H1 (cell line): ENCODE measurements at regions not wholly inside any gene's neighbourhood (a gene's known extent, or its start where the extent isn't known, plus 50 kb on each side); places are given as distances from the start of the nearest gene placed in this dataset.

Experiments
- CTCF ChIA-PET: fragments of 300-600 bp; sonication (Branson Sonifier 250); formaldehyde crosslinking; loops from one replicate; lab custom pipeline; 2021; ENCODE audit not compliant: partially characterized antibody; lab: Charles Lee
- POLR2A ChIA-PET: fragments of 300-600 bp; sonication (Branson Sonifier 250); formaldehyde crosslinking; loops from one replicate; lab custom pipeline; 2021; ENCODE audit warnings: inconsistent platforms; ENCODE audit not compliant: partially characterized antibody; lab: Charles Lee
- DNase-seq, 2 experiments: peaks; one replicate each; pipeline versions ENCODE4 v3.0.0 to v3.0.0-alpha.2; 2010 to 2022; ENCODE audit warnings: low spot score in 2 of 2, low read depth in 1 of 2, mixed read lengths in 1 of 2
- FAIRE-seq: peaks from 2 replicates; lab custom pipeline; 2011; peaks lifted over from hg19 to GRCh38; lab: Jason Lieb, UNC
- H2AFZ ChIP-seq: 2 replicates; pipeline ENCODE4 v1.8.1; 2012; ENCODE audit warnings: low read length, inconsistent platforms
- H2AK5ac ChIP-seq: 2 replicates; pipeline ENCODE4 v1.6.1; 2013; ENCODE audit warnings: low read depth, low read length
- H2BK120ac ChIP-seq: replicated peaks from 2 replicates; pipeline ENCODE3; 2013; ENCODE audit warnings: low read depth, low read length, inconsistent platforms
- H2BK12ac ChIP-seq: 2 replicates; pipeline ENCODE4 v1.6.1; 2013; ENCODE audit warnings: low read depth, low read length
- H2BK15ac ChIP-seq: 2 replicates; pipeline ENCODE4 v1.6.1; 2013; ENCODE audit warnings: low read length
- H2BK20ac ChIP-seq: 2 replicates; pipeline ENCODE4 v1.6.1; 2013; ENCODE audit warnings: low read length
- H2BK5ac ChIP-seq: 2 replicates; pipeline ENCODE4 v1.6.1; 2013; ENCODE audit warnings: low read depth, low read length
- H3K14ac ChIP-seq: 2 replicates; pipeline ENCODE4 v1.6.1; 2013; ENCODE audit warnings: inconsistent platforms; ENCODE audit not compliant: insufficient read length
- H3K18ac ChIP-seq: 2 replicates; pipeline ENCODE4 v1.6.1; 2013; ENCODE audit warnings: low read length; ENCODE audit errors: extremely low read depth
- H3K23ac ChIP-seq: 2 replicates; pipeline ENCODE4 v1.6.1; 2013; ENCODE audit warnings: inconsistent platforms; ENCODE audit not compliant: insufficient read length
- H3K23me2 ChIP-seq: 2 replicates; pipeline ENCODE4 v1.6.1; 2013; ENCODE audit warnings: low read depth, low read length
- H3K27ac ChIP-seq: 2 replicates; pipeline ENCODE4 v1.6.1; 2011; ENCODE audit warnings: low read depth, low read length, inconsistent platforms
- H3K27me3 ChIP-seq, 4 experiments: replicated peaks in 1 of 4; 1 replicate in 1 of 4; 2 replicates in 3 of 4; pipeline versions ENCODE4 v1.6.1 to v1.8.1; 2011 to 2013; ENCODE audit warnings: low read length in 3 of 4, mild to moderate bottlenecking in 3 of 4, inconsistent platforms in 2 of 4, mixed read lengths in 2 of 4, moderate library complexity in 1 of 4; ENCODE audit not compliant: control insufficient read depth in 3 of 4, insufficient read depth in 3 of 4; ENCODE audit errors: extremely low read depth in 1 of 4
- H3K36me3 ChIP-seq, 4 experiments: 2 replicates each; pipeline versions ENCODE4 v1.6.1 to v1.8.1; 2011 to 2013; ENCODE audit warnings: mild to moderate bottlenecking in 4 of 4, low read length in 3 of 4, moderate library complexity in 2 of 4, control low read depth in 1 of 4, inconsistent platforms in 1 of 4; ENCODE audit not compliant: insufficient read depth in 4 of 4, control insufficient read depth in 2 of 4
- H3K4ac ChIP-seq: replicated peaks from 2 replicates; pipeline ENCODE3; 2013; ENCODE audit warnings: low read length, low read depth, mixed read lengths, inconsistent platforms; ENCODE audit not compliant: insufficient read length
- H3K4me1 ChIP-seq, 4 experiments: replicated peaks in 1 of 4; 1 replicate in 1 of 4; 2 replicates in 3 of 4; pipeline versions ENCODE4 v1.6.1 to v1.8.1; 2011 to 2013; ENCODE audit warnings: low read length in 3 of 4, inconsistent platforms in 2 of 4, mixed read lengths in 1 of 4; ENCODE audit not compliant: insufficient read depth in 4 of 4, control insufficient read depth in 3 of 4
- H3K4me2 ChIP-seq, 2 experiments: 2 replicates each; pipeline versions ENCODE4 v1.6.1 to v1.8.1; 2011 to 2013; ENCODE audit warnings: low read depth in 2 of 2, low read length in 2 of 2, control low read depth in 1 of 2, inconsistent platforms in 1 of 2, mild to moderate bottlenecking in 1 of 2; ENCODE audit not compliant: insufficient read depth in 1 of 2
- H3K4me3 ChIP-seq, 4 experiments: fragments of 200-600, 300-600 bp in 1 of 4; sonication (generic), shearing (Covaris generic), sonication (Bioruptor Twin) in 1 of 4; 2 replicates each; pipeline versions ENCODE4 v1.5.1 to v1.8.1; 2011 to 2016; ENCODE audit warnings: low read length in 4 of 4, low read depth in 3 of 4, control low read depth in 2 of 4, inconsistent platforms in 2 of 4, mild to moderate bottlenecking in 2 of 4, mixed read lengths in 1 of 4, moderate library complexity in 1 of 4; ENCODE audit not compliant: insufficient read depth in 2 of 4; ENCODE audit errors: extremely low read depth in 1 of 4
- H3K56ac ChIP-seq: replicated peaks from 2 replicates; pipeline ENCODE3; 2013; ENCODE audit warnings: low read depth, mild to moderate bottlenecking, mixed read lengths, low read length, inconsistent platforms; ENCODE audit not compliant: insufficient read length
- H3K79me1 ChIP-seq: 2 replicates; pipeline ENCODE4 v1.6.1; 2013; ENCODE audit warnings: low read depth, low read length, control low read depth
- H3K79me2 ChIP-seq, 2 experiments: 2 replicates each; pipeline versions ENCODE4 v1.6.1 to v1.8.1; 2012 to 2013; ENCODE audit warnings: low read length in 2 of 2, mild to moderate bottlenecking in 2 of 2, inconsistent platforms in 1 of 2; ENCODE audit not compliant: insufficient read depth in 2 of 2, control insufficient read depth in 1 of 2
- H3K9ac ChIP-seq, 4 experiments: replicated peaks in 1 of 4; 1 replicate in 1 of 4; 2 replicates in 3 of 4; pipeline versions ENCODE4 v1.6.1 to v1.8.1; 2011 to 2013; ENCODE audit warnings: low read depth in 3 of 4, low read length in 3 of 4, control low read depth in 2 of 4, mild to moderate bottlenecking in 2 of 4, moderate library complexity in 2 of 4, inconsistent platforms in 1 of 4; ENCODE audit errors: extremely low read depth in 1 of 4
- H3K9me3 ChIP-seq, 2 experiments: 2 replicates each; pipeline versions ENCODE4 v1.6.1 to v1.8.1; 2012 to 2013; ENCODE audit warnings: mild to moderate bottlenecking in 2 of 2, moderate library complexity in 2 of 2, control low read depth in 1 of 2, inconsistent platforms in 1 of 2, low read depth in 1 of 2, low read length in 1 of 2, mixed read lengths in 1 of 2; ENCODE audit not compliant: insufficient read depth in 2 of 2
- H4K20me1 ChIP-seq, 2 experiments: replicated peaks in 1 of 2; 2 replicates each; pipeline versions ENCODE3 to v1.8.1; 2011 to 2013; ENCODE audit warnings: inconsistent platforms in 2 of 2, low read length in 2 of 2, mild to moderate bottlenecking in 1 of 2; ENCODE audit not compliant: insufficient read depth in 2 of 2, control insufficient read depth in 1 of 2
- H4K5ac ChIP-seq: 2 replicates; pipeline ENCODE4 v1.6.1; 2013; ENCODE audit warnings: low read length, low read depth, mixed read lengths, inconsistent platforms; ENCODE audit not compliant: insufficient read length
- H4K8ac ChIP-seq: 2 replicates; pipeline ENCODE4 v1.8.0; 2013; ENCODE audit warnings: mild to moderate bottlenecking, moderate library complexity, low read length, inconsistent platforms; ENCODE audit not compliant: insufficient read depth; ENCODE audit errors: extremely low read depth
- H4K91ac ChIP-seq: replicated peaks from 2 replicates; pipeline ENCODE3; 2013; ENCODE audit warnings: low read length, mixed read lengths, inconsistent platforms; ENCODE audit not compliant: insufficient read length
- CBX5 ChIP-seq: fragments of 300-800, 300-1000 bp; sonication (generic); IDR thresholded peaks from 2 replicates; pipeline ENCODE4 v1.7.1; 2016; ENCODE audit warnings: antibody characterized with exemption, low read length, low read depth
- CEBPB ChIP-seq: IDR thresholded peaks from 2 replicates; pipeline ENCODE4 v1.6.1; 2012; ENCODE audit warnings: low read depth, low read length
- CHD2 ChIP-seq: IDR thresholded peaks from 2 replicates; pipeline ENCODE4 v1.6.1; 2012; ENCODE audit warnings: low read length, improper control_type of control experiment
- EZH2 ChIP-seq: fragments of 200-600 bp; sonication (generic); IDR thresholded peaks from 2 replicates; pipeline ENCODE4 v1.7.1; 2012; ENCODE audit warnings: low read depth, mild to moderate bottlenecking, moderate library complexity, low read length, inconsistent platforms; ENCODE audit not compliant: severe bottlenecking
- FOSL1 ChIP-seq: IDR thresholded peaks from 2 replicates; pipeline ENCODE4 v1.6.1; 2011; ENCODE audit warnings: mild to moderate bottlenecking, low read depth, low read length, moderate library complexity; ENCODE audit not compliant: insufficient read depth
- GTF2F1 ChIP-seq: IDR thresholded peaks from 2 replicates; pipeline ENCODE4 v1.6.1; 2012; ENCODE audit warnings: low read depth, low read length, improper control_type of control experiment, borderline replicate concordance
- JUND ChIP-seq: IDR thresholded peaks from 2 replicates; pipeline ENCODE4 v1.6.1; 2011; ENCODE audit warnings: mild to moderate bottlenecking, improper control_type of control experiment, low read length
- POLR2AphosphoS5 ChIP-seq: IDR thresholded peaks from 2 replicates; pipeline ENCODE4 v1.6.1; 2011; ENCODE audit warnings: low read depth, low read length
- SIN3A ChIP-seq, 2 experiments: IDR thresholded peaks in 1 of 2; conservative IDR thresholded peaks in 1 of 2; 2 replicates each; pipeline ENCODE4 v1.6.1; 2011 to 2012; ENCODE audit warnings: low read length in 2 of 2, improper control_type of control experiment in 1 of 2, low read depth in 1 of 2, mild to moderate bottlenecking in 1 of 2
- SIRT6 ChIP-seq: IDR thresholded peaks from one replicate; pipeline ENCODE4 v1.7.1; 2012; ENCODE audit warnings: low read length, inconsistent platforms
- SRF ChIP-seq: IDR thresholded peaks from 2 replicates; pipeline ENCODE4 v1.6.1; 2011; ENCODE audit warnings: mild to moderate bottlenecking, low read depth, low read length, moderate library complexity
- SUZ12 ChIP-seq: fragments of 200-600 bp; sonication (generic); IDR thresholded peaks from 2 replicates; pipeline ENCODE4 v1.6.1; 2012; ENCODE audit warnings: mild to moderate bottlenecking, inconsistent platforms, low read length, moderate library complexity, mixed read lengths
- TEAD4 ChIP-seq: IDR thresholded peaks from 2 replicates; pipeline ENCODE4 v1.6.1; 2012; ENCODE audit warnings: low read depth, low read length, inconsistent platforms, mixed read lengths
- WGBS, 2 experiments: shearing (Covaris generic) in 1 of 2; methylation state at CpG; one replicate each; pipeline versions ENCODE4 v1.1.6 to v1.1.7; 2013 to 2015; ENCODE audit warnings: low lambda C conversion rate in 2 of 2, mixed read lengths in 2 of 2, inconsistent platforms in 1 of 2, low coverage in 1 of 2, missing lambda C conversion rate in 1 of 2; ENCODE audit not compliant: insufficient replicate concordance in 2 of 2, insufficient coverage in 1 of 2, insufficient read length in 1 of 2; ENCODE audit errors: extremely low coverage in 1 of 2, missing lambda C conversion rate in 1 of 2; 5-methylcytosine and 5-hydroxymethylcytosine counted together

DNA sequence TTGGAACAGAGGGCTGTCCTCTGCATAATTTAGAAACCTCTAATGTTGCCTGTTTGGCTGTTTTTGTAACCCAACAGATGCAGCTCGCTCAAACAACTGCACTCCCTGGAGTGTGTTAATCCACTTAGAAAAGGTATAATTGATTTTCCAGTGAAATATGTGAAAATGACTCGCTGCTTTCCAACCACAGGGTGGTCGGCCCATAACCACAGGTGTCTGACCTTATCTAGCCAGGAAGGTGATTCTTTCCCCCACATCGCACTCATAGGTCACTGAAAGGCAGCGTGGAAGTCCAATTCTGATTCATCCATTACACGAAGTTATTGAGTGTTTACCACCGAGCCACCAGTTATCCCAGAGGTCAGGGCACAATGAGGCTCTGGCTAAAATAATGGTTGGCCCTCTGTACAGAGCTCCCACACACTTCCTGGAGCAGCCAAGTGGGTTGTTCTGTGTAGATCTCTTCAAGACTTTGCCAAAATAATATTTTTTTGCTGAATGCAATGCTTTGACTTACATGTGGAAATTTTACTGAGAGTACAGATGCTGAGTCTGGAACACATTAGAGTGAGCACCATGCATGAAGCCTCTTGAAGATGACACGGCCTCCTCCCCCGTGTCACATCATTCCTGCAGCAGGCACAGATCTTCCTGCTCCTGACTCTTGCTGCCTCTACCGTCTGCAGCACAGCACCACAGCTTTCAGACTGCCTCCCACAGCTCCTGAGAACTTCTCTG, 396.2 kb downstream of the ZNF516 start:
- no peak overlapping the region for H2BK120ac ChIP-seq
- no peaks in the 10 kb centered on the region for H3K36me3 ChIP-seq
- no peak overlapping the region for H3K27ac ChIP-seq
- no peak overlapping the region for H3K4ac ChIP-seq
- no peaks in the 10 kb centered on the region; a peak in 1 of 4 replicates for H3K9me3 ChIP-seq
- DNase-seq: no peak
- H4K5ac ChIP-seq: no peak overlapping the region
- H3K27me3 ChIP-seq: peaks cover 0 to 3% (median 0%) of the 10 kb centered on the region in 4 experiments; a peak in 2 of 7 replicates
- H4K8ac ChIP-seq: no peak overlapping the region
- H2BK20ac ChIP-seq: no peak overlapping the region
- H3K9ac ChIP-seq: no peak overlapping the region
- H3K56ac ChIP-seq: no peak overlapping the region
- H3K4me2 ChIP-seq: no peak overlapping the region
- no peaks in the 10 kb centered on the region; a peak in 1 of 7 replicates for H3K4me1 ChIP-seq
- no peak overlapping the region for H2BK15ac ChIP-seq
- no peaks in the 10 kb centered on the region for H3K79me2 ChIP-seq
- H3K79me1 ChIP-seq: no peaks in the 10 kb centered on the region
- 91% methylated on average over 10 of the region's 10 CpGs; no CpG with 5 or more reads in 1 of the 2 experiments for WGBS, 2 experiments
- H2BK12ac ChIP-seq: no peak overlapping the region
- no peak overlapping the region for H3K18ac ChIP-seq
- ChIA-PET CTCF (no interaction called here), POLR2A (no interaction called here)
- no peak overlapping the region for H4K91ac ChIP-seq
- no peak overlapping the region for H2AFZ ChIP-seq
- no peak overlapping the region for H2AK5ac ChIP-seq
- no peak overlapping the region for H3K14ac ChIP-seq
- no peak for FAIRE-seq
- H2BK5ac ChIP-seq: no peak overlapping the region
- no peak overlapping the region for H3K23ac ChIP-seq
- H4K20me1 ChIP-seq: no peaks in the 10 kb centered on the region
- no peak overlapping the region for H3K4me3 ChIP-seq
- H3K23me2 ChIP-seq: no peaks in the 10 kb centered on the region
- TF ChIP-seq CBX5: no peak
- no peak for TF ChIP-seq GTF2F1
- TF ChIP-seq SUZ12: no peak
- TF ChIP-seq FOSL1: no peak
- TF ChIP-seq SIN3A (conservative IDR thresholded peaks at IDR 0.05 in 1 of 2, IDR thresholded peaks at IDR 0.05 in 1 of 2; ENCODE audit: low read depth in 1 of 2, low read length in 2 of 2): no peak
- no peak for TF ChIP-seq SRF
- no peak for TF ChIP-seq TEAD4
- no peak for TF ChIP-seq POLR2AphosphoS5
- no peak for TF ChIP-seq JUND
- no peak for TF ChIP-seq SIRT6
- no peak for TF ChIP-seq CHD2
- TF ChIP-seq CEBPB: no peak
- TF ChIP-seq EZH2: no peak
